Endothelial cell of umbilical vein (primary cell): ENCODE measurements at regions not wholly inside any gene's neighbourhood (a gene's known extent, or its start where the extent isn't known, plus 50 kb on each side); places are given as distances from the start of the nearest gene placed in this dataset.

Source experiments
- BruUV-seq: library from RNA; stranded (reverse); fragments of 400-500 nt; replicated peaks from 2 replicates; lab custom pipeline; 2021; lab: Mats Ljungman, UMichigan
- CTCF ChIA-PET: fragments of 300-600, 350-600 bp; sonication (Branson Sonifier 250); formaldehyde crosslinking; loops from one replicate; lab custom pipeline; 2021; ENCODE audit warnings: antibody characterized with exemption, inconsistent platforms; lab: Charles Lee
- POLR2A ChIA-PET: fragments of 300-600, 350-600 bp; sonication (Branson Sonifier 250); formaldehyde crosslinking; loops from one replicate; lab custom pipeline; 2021; ENCODE audit warnings: antibody characterized with exemption, inconsistent platforms; lab: Charles Lee
- DNase-seq: peaks from one replicate; pipeline ENCODE4 v3.0.0-alpha.2; 2011; ENCODE audit warnings: low read depth, low spot score
- FAIRE-seq: peaks from 2 replicates; lab custom pipeline; 2011; peaks lifted over from hg19 to GRCh38; lab: Jason Lieb, UNC
- H2AFZ ChIP-seq: 2 replicates; pipeline ENCODE4 v1.6.0; 2012; ENCODE audit warnings: low read depth, low read length, control low read depth, inconsistent platforms
- H3K27ac ChIP-seq: 2 replicates; pipeline ENCODE4 v1.5.1; 2011; ENCODE audit warnings: low read depth, mild to moderate bottlenecking, control low read depth, low read length, moderate library complexity; ENCODE audit not compliant: insufficient read depth
- H3K27me3 ChIP-seq, 2 experiments: 2 replicates each; pipeline versions ENCODE4 v1.6.0 to v1.6.1; 2011; ENCODE audit warnings: low read length in 2 of 2, mixed read lengths in 1 of 2; ENCODE audit not compliant: control insufficient read depth in 2 of 2, insufficient read depth in 2 of 2
- H3K36me3 ChIP-seq, 2 experiments: 2 replicates in 1 of 2; 3 replicates in 1 of 2; pipeline ENCODE4 v1.5.1; 2011; ENCODE audit warnings: low read length in 2 of 2, mild to moderate bottlenecking in 1 of 2, moderate library complexity in 1 of 2; ENCODE audit not compliant: control insufficient read depth in 2 of 2, insufficient read depth in 2 of 2; ENCODE audit errors: extremely low read depth in 1 of 2
- H3K4me1 ChIP-seq: 3 replicates; pipeline ENCODE4 v1.5.1; 2011; ENCODE audit warnings: mild to moderate bottlenecking, low read length; ENCODE audit not compliant: control insufficient read depth, insufficient read depth; ENCODE audit errors: extremely low read depth
- H3K4me2 ChIP-seq: 2 replicates; pipeline ENCODE4 v1.6.1; 2011; ENCODE audit warnings: low read length, control low read depth, mixed read lengths; ENCODE audit not compliant: insufficient read depth
- H3K4me3 ChIP-seq, 3 experiments: fragments of 200-600 bp in 1 of 3; sonication (generic), shearing (Covaris generic) in 1 of 3; replicated peaks in 1 of 3; 2 replicates each; pipeline ENCODE4 v1.5.1; 2011 to 2016; ENCODE audit warnings: control low read depth in 3 of 3, low read length in 3 of 3, mild to moderate bottlenecking in 2 of 3, inconsistent platforms in 1 of 3, low read depth in 1 of 3, moderate library complexity in 1 of 3; ENCODE audit not compliant: insufficient read depth in 1 of 3
- H3K79me2 ChIP-seq: 2 replicates; pipeline ENCODE4 v1.6.0; 2012; ENCODE audit warnings: low read length, inconsistent platforms; ENCODE audit not compliant: control insufficient read depth, insufficient read depth
- H3K9ac ChIP-seq: replicated peaks from 2 replicates; pipeline ENCODE3; 2011; ENCODE audit warnings: low read length, control low read depth; ENCODE audit not compliant: insufficient read depth; ENCODE audit errors: extremely low read depth
- H3K9me1 ChIP-seq: replicated peaks from 3 replicates; pipeline ENCODE4 v1.6.0; 2011; ENCODE audit warnings: mild to moderate bottlenecking, low read length; ENCODE audit not compliant: control insufficient read depth, insufficient read depth; ENCODE audit errors: extremely low read depth
- H3K9me3 ChIP-seq: replicated peaks from 2 replicates; pipeline ENCODE4 v1.5.1; 2012; ENCODE audit warnings: low read length, inconsistent platforms; ENCODE audit not compliant: control insufficient read depth, insufficient read depth
- H4K20me1 ChIP-seq: replicated peaks from 2 replicates; pipeline ENCODE3; 2011; ENCODE audit warnings: mild to moderate bottlenecking, low read length; ENCODE audit not compliant: control insufficient read depth, insufficient read depth; ENCODE audit errors: extremely low read depth
- CTCF ChIP-seq, 2 donors: IDR thresholded peaks; 1 replicate in 1 of 2; 2 replicates in 1 of 2; pipeline ENCODE4 v1.5.1; 2011; ENCODE audit warnings: low read length in 2 of 2, mild to moderate bottlenecking in 2 of 2, moderate library complexity in 2 of 2, control low read depth in 1 of 2, inconsistent platforms in 1 of 2, low read depth in 1 of 2; ENCODE audit not compliant: insufficient read depth in 1 of 2; ENCODE audit errors: extremely low read depth in 1 of 2
- EZH2 ChIP-seq: IDR thresholded peaks from 2 replicates; pipeline ENCODE4 v1.6.1; 2012; ENCODE audit warnings: borderline replicate concordance, low read depth, mild to moderate bottlenecking, moderate library complexity, low read length, inconsistent platforms; ENCODE audit not compliant: severe bottlenecking
- FOS ChIP-seq: IDR thresholded peaks from 2 replicates; pipeline ENCODE4 v1.6.1; 2011; ENCODE audit warnings: mild to moderate bottlenecking, low read length, moderate library complexity, borderline replicate concordance; ENCODE audit not compliant: insufficient read depth
- GATA2 ChIP-seq: IDR thresholded peaks from 2 replicates; pipeline ENCODE4 v1.7.0; 2011; ENCODE audit warnings: low read depth, mild to moderate bottlenecking, moderate library complexity, mixed read lengths, low read length; ENCODE audit not compliant: insufficient read length, insufficient read depth
- JUN ChIP-seq: IDR thresholded peaks from 2 replicates; pipeline ENCODE4 v1.6.1; 2011; ENCODE audit warnings: borderline replicate concordance, low read depth; ENCODE audit not compliant: insufficient read length, insufficient read depth
- MAX ChIP-seq: IDR thresholded peaks from 2 replicates; pipeline ENCODE4 v1.6.1; 2011; ENCODE audit not compliant: insufficient read depth, insufficient read length
- MYC ChIP-seq: IDR thresholded peaks from one replicate; pipeline ENCODE4 v1.6.1; 2011; ENCODE audit warnings: mild to moderate bottlenecking, low read depth, low read length
- POLR2A ChIP-seq: IDR thresholded peaks from 2 replicates; pipeline ENCODE4 v1.6.1; 2012; ENCODE audit warnings: low read depth, mild to moderate bottlenecking, control low read depth, low read length
- POLR2AphosphoS5 ChIP-seq: IDR thresholded peaks from 2 replicates; pipeline ENCODE4 v1.6.1; 2012; ENCODE audit warnings: low read depth, mild to moderate bottlenecking, control low read depth, low read length, moderate library complexity; ENCODE audit not compliant: insufficient read depth
- dilution Hi-C: fragments of 300-500 bp; cut with MboI; formaldehyde crosslinking; loops from one replicate; pipeline ENCODE4 v1.15.0; 2019; ENCODE audit warnings: low sequenced_read_pairs; ENCODE audit not compliant: extremely low pct_ligation_motif_present
- intact Hi-C: fragments of 100-400 bp; cut with micrococcal nuclease; formaldehyde crosslinking; loops from one replicate; pipeline ENCODE4 v1.10.0; 2022

GRCh38 chr6:151154418-151154817 is 85.3 kb upstream of the AKAP12 start:
- H3K79me2 ChIP-seq, result no peaks in the 10 kb centered on the region
- H3K4me1 ChIP-seq, result no peaks in the 10 kb centered on the region
- H3K9me1 ChIP-seq, result no peaks in the 10 kb centered on the region
- ChIA-PET CTCF (interaction anchor here (1.0 to 1.3 kb wide), 2 partner anchors 9 to 170 kb away, joined by 3 read pairs; no protein-coding TSS in a partner anchor), POLR2A (interaction anchor here (0.6 kb wide), 1 partner anchor 62 kb away, joined by 3 read pairs; no protein-coding TSS in a partner anchor)
- H2AFZ ChIP-seq, result no peak overlapping the region
- H3K4me3 ChIP-seq, result no peak overlapping the region
- H3K36me3 ChIP-seq, result no peaks in the 10 kb centered on the region
- no peak for TF ChIP-seq POLR2A
- no peak for TF ChIP-seq GATA2
- no peak for TF ChIP-seq MAX
- no peak for TF ChIP-seq POLR2AphosphoS5
- TF ChIP-seq MYC, result no peak
- no peak for TF ChIP-seq EZH2
- no peak for TF ChIP-seq JUN
- TF ChIP-seq FOS, result no peak
- TF ChIP-seq CTCF (IDR thresholded peaks at IDR 0.05; ENCODE audit: extremely low read depth in 1 of 2, insufficient read depth in 1 of 2, low read depth in 1 of 2, low read length in 2 of 2), result no peak
- H3K27me3 ChIP-seq, result peaks cover 0 to 1% of the 10 kb centered on the region in 2 experiments
- intact Hi-C loops, result no loop called here
- no peaks in the 10 kb centered on the region for H3K9me3 ChIP-seq
- no peak overlapping the region for H3K27ac ChIP-seq
- no peaks in the 10 kb centered on the region for H4K20me1 ChIP-seq
- dilution Hi-C loops, result no loop called here
- DNase-seq (peak; percentile 10), FAIRE-seq (no peak)
- no peak overlapping the region for H3K4me2 ChIP-seq
- no peak overlapping the region for H3K9ac ChIP-seq
- no TSS peak for BruUV-seq
